NCI-H510A (cell line): ENCODE measurements at regions not wholly inside any gene's neighbourhood (a gene's known extent, or its start where the extent isn't known, plus 50 kb on each side); places are given as distances from the start of the nearest gene placed in this dataset.

Experiments used
- DNase-seq: peaks from one replicate; lab custom pipeline; 2025; lab: John Stamatoyannopoulos, UW

DNA sequence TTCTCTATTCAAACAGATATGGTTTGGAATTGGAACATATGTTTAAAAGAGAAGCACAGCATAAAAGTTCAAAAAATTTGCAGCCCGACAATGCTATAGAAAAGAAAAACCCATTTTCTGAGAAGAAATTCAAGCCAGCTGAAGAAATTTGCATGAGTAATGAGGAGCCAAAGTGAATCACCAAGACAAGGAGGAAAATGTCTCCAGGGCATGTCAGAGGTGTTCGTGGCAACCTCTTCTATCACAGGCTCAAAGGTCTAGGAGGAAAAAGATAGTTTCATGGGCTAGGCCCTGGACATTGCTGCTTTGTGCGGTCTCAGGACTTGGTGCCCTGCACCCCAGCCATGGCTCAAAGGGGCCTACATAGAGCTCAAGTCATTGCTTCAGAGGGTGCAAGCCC is 134.8 kb upstream of the ADAMTS16 start:
- no peak for DNase-seq

DNA sequence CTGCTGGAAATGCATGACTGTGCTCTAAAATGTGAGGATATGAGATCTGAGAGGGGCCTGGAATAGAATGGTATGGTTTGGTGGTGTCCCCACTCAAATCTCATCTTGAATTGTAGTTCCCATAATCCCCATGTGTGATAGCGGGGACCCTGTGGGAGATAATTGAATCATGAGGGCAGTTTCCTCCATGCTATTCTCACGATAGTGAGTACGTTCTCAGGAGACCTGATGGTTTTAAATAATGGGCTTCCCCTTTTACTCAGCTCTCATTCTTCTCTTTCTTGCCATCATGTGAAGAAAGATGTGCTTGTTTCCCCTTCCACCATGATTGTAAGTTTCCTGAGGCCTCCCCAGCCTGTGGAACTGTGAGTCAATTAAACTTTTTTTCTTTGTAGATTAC is 133.6 kb upstream of the ADAMTS16 start:
- no peak for DNase-seq

GRCh38 chr5:5009240-5009639 is 130.9 kb upstream of the ADAMTS16 start:
- no peak for DNase-seq

DNA sequence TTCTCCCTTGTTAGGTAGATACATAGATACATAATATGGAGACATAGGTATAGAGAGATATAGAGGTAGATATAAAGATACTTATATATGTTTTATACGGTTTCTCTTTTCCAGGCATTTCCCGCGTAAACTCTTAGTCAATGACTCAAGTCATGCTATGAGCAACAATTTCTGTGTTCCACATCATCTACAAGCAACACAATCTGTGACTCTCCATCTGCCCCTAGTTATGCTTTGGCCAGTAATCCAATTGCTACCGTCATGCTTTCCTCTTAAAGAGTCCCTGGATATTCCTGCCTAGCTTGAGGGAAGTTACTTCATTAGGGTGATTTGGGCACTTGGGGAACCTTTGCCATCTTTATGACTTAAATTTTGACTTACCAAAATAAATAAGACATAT is 129.0 kb upstream of the ADAMTS16 start:
- no peak for DNase-seq

GRCh38 chr5:5014586-5015235 is 125.4 kb upstream of the ADAMTS16 start:
- no peak for DNase-seq

- no peak for DNase-seq
Observed at GRCh38 chr5:5017827-5018577, 122.1 kb upstream of the ADAMTS16 start.

DNA sequence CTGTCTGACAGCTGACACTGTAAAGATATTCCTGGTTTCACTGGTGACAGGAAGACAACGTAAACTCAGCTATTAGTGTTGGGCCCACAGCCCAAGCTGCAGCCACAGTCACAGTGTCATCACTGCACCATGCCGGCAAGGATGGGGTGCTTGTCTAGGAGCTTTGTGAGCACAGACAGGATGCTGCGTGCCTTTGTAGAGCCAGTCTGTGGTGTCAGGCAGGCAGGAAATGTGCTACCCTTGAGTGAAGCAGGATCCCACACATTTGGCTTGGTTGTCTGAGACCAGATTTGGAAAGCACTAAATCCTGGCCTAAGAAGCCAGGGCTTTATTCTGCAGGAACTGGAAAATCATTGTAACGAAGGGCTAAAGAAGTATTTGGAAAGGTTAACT is 121.6 kb upstream of the ADAMTS16 start:
- no peak for DNase-seq

GRCh38 chr5:5021436-5021835 is 118.7 kb upstream of the ADAMTS16 start:
- no peak for DNase-seq

GRCh38 chr5:5025098-5025773 is 114.9 kb upstream of the ADAMTS16 start:
- no peak for DNase-seq

- peak; percentile 5 for DNase-seq
Observed at GRCh38 chr5:5025774-5026408, 114.2 kb upstream of the ADAMTS16 start.

GRCh38 chr5:5026409-5026785 is 113.7 kb upstream of the ADAMTS16 start:
- DNase-seq, result no peak

DNA sequence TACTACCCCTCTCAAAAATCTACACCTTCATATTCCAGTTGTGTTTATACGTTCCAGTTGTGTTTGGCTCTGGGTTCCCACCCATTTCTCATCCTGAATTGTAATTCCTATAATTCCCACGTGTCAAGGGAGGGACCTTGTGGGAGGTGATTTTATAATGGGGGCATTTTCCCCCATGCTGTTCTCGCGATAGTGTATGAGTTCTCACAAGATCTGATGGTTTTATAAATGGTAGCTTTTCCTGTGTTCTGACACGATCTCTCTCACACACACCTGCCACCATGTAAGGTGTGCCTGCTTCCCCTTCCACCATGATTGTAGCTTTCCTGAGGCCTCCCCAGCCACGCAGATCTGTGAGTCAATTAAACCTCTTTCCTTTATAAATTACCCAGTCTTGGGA is 108.5 kb upstream of the ADAMTS16 start:
- no peak for DNase-seq

- no peak for DNase-seq
Observed at GRCh38 chr5:5037674-5038073, 102.5 kb upstream of the ADAMTS16 start.

- no peak for DNase-seq
Observed at GRCh38 chr5:5039918-5040317, 100.2 kb upstream of the ADAMTS16 start.

GRCh38 chr5:5040712-5041111 is 99.4 kb upstream of the ADAMTS16 start:
- DNase-seq, result no peak

GRCh38 chr5:5042806-5043205 is 97.3 kb upstream of the ADAMTS16 start:
- DNase-seq, result no peak

DNA sequence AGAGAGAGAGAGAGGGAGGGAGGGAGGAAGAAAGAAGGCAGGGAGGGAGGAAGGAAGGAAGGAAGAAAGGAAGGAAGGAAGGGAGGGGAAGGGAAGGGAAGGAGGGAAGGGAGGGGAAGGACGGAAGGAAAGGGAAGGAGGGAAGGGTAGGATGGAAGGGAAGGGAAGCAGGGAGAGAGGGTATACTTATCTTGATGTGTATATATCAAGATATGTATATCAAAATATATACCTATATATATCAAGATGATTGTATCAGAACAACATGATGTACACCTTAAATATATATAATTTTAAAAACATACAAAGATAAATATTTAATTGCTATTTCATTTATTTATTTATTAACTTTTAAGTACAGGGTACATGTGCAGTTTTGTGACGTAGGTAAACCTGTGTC is 96.8 kb upstream of the ADAMTS16 start:
- no peak for DNase-seq

- no peak for DNase-seq
Observed at GRCh38 chr5:5044247-5044840, 95.8 kb upstream of the ADAMTS16 start.

GRCh38 chr5:5046680-5047502 is 93.2 kb upstream of the ADAMTS16 start:
- no peak for DNase-seq

DNA sequence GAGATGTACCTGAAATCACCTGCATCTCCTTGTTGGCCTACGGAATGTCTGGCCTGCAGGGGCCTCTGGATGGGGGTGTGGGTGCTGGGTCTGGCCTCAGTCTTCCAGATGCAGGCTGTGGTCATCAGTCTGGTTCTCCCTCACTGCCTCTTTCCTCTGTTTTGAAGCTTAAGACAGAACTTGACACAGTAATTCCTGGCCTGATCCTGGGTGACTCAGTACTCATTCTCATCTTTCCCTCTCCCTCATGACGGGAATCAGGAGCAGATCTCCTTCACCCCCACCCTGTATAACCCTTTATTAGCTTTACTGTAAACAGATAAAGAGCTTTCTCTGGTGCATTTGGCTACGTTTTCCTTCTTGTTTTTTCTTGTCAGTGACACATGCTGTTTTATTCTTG is 89.3 kb upstream of the ADAMTS16 start:
- no peak for DNase-seq

DNA sequence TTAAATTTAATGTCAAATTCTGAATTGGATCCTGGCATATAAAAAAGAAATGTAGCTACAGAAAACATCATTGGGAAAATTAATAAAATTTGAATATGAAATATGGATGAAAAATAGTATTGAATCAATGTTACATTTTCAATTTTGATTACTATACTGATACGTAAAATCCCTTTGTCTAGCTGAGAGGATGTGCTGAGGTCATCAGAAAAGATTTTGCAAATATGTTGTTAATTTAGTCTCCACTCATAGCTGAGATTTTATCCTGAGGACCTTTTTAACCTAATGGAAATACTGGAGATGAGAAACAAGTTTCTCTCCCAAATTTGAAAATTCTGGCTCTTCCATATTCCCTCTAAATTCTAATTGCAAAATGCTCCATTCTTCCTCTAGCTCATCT is 84.4 kb upstream of the ADAMTS16 start:
- no peak for DNase-seq

- no peak for DNase-seq
Observed at GRCh38 chr5:5061836-5062235, 78.3 kb upstream of the ADAMTS16 start.
